ENCODE measurements at regions not wholly inside any gene's neighbourhood (a gene's known extent, or its start where the extent isn't known, plus 50 kb on each side); places are given as distances from the start of the nearest gene placed in this dataset.

DNA sequence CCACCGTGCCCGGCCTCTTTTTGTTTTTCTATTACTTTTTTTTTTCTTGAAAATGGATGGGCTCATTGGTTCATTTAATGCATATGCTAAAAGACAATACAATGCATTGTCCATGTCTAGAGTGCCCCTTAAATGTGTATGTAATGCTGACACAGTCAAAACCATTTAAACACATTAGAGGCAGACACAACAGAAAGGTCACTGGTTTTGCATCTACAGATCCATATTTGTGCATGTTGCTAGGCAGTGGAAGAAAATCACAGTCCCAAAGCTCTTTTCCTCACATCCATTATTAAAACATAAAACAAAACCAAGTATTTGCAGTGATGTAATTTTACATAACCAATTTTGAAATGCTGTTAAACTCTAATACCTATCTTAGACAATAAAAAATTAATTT, 389.0 kb downstream of the TAF11L14 start:
- no peak for TF ChIP-seq CTCF (conservative IDR thresholded peaks at IDR 0.05; ENCODE audit: low read length)
- no peak overlapping the region for H3K4me3 ChIP-seq (ENCODE audit: low read length)
- no peak for DNase-seq (ENCODE audit: low read depth)

DNA sequence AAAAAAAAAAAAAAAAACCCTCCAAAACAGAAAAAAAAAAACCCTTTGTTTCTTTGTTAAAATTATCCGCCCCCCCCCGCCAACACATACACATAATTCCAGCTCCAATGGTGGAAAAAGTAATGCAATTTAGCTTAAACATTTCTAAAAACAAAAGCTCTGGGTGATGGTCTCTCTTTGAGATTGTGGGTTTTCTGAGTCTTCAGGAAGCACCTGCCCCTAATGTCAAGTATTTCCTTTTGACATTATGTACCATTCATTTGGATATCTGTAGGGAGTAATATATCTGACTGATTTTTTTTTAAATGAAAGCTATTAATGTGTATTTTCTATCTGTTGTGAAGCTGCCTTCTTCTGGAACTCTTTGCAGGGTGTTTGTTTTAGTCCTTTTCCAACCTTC, 389.7 kb downstream of the TAF11L14 start:
- TF ChIP-seq CTCF (conservative IDR thresholded peaks at IDR 0.05; ENCODE audit: low read length) = no peak
- H3K4me3 ChIP-seq (ENCODE audit: low read length) = no peak overlapping the region
- DNase-seq (ENCODE audit: low read depth) = no peak

- no peak for DNase-seq (ENCODE audit: low read depth)
- no peak for TF ChIP-seq CTCF (conservative IDR thresholded peaks at IDR 0.05; ENCODE audit: low read length)
- H3K4me3 ChIP-seq (ENCODE audit: low read length) = no peak overlapping the region
Measured at GRCh38 chr5:18024542-18024941, 390.3 kb downstream of the TAF11L14 start.

GRCh38 chr5:18027241-18027867, 393.1 kb downstream of the TAF11L14 start:
- no peak overlapping the region for H3K4me3 ChIP-seq (ENCODE audit: low read length)
- TF ChIP-seq CTCF (conservative IDR thresholded peaks at IDR 0.05; ENCODE audit: low read length) = no peak
- DNase-seq (ENCODE audit: low read depth) = no peak

GRCh38 chr5:18028036-18028435, 393.8 kb downstream of the TAF11L14 start:
- TF ChIP-seq CTCF (conservative IDR thresholded peaks at IDR 0.05; ENCODE audit: low read length) = no peak
- no peak for DNase-seq (ENCODE audit: low read depth)
- no peak overlapping the region for H3K4me3 ChIP-seq (ENCODE audit: low read length)

DNA sequence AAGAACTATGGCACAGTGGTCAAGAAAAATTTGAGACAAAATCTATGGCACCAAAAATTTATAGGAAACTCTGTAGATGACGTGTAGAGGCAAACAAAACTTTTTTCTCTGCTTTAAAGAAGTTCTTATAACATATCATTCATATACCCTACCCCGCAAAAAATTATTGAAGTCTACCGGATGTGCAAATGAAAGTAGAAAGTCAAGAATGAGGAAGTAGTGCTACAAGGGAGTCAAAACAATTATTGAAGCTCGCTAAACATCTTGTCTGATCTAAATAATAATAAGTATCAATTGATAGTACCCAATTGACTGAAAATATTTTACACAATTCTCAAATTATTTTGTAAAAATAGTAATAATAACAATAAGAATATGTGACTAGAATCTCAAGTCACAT, 398.5 kb downstream of the TAF11L14 start:
- no peak overlapping the region for H3K4me3 ChIP-seq (ENCODE audit: low read length)
- DNase-seq (ENCODE audit: low read depth) = no peak
- TF ChIP-seq CTCF (conservative IDR thresholded peaks at IDR 0.05; ENCODE audit: low read length) = no peak

DNA sequence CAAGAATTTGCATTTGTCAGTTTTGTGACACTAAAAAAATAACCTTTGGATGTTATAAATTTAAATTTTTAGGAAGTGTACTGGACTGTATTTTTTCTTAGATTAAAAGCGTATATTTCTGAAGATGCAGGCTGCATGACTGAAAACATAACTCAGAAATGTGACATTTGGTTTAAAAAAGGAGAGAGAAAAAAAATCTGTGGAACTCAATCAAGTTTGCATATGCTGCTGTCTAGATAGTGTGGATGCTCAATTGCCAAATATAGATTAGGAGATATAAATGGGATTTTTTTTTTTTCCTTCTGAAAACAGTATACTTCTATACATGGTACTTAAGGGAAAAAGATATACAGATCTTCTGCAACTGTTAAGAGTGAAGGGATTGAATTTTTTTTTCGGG, 402.3 kb downstream of the TAF11L14 start:
- TF ChIP-seq CTCF (conservative IDR thresholded peaks at IDR 0.05; ENCODE audit: low read length) = no peak
- no peak for DNase-seq (ENCODE audit: low read depth)
- H3K4me3 ChIP-seq (ENCODE audit: low read length) = no peak overlapping the region

Data from AG10803 (cell line).